Medulla oblongata (tissue), 1 donor: ENCODE measurements at regions not wholly inside any gene's neighbourhood (a gene's known extent, or its start where the extent isn't known, plus 50 kb on each side); places are given as distances from the start of the nearest gene placed in this dataset.

ENCODE experiments used
- DNase-seq: peaks from one replicate; pipeline ENCODE4 v3.0.0-alpha.2; 2015; ENCODE audit errors: extremely low spot score

DNA sequence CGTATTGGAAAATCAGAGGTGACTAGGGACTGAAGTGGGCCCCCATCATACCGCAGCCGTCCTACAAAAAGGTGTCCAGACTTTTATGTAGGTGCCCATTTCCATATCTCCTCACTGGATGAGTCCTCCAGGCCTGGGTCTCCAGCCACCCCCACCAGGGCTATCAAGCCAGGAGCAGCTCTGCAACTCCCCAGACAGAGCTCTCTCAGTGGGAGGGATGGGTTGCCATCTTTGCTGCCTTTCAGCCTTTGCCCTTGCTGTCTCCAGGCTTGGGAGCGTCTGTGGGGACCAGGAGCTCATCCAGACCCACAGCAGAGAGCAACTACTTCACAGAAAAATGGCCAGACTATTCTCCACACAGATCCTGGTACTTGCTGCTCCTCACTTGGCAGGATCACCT, 802.7 kb upstream of the IGFBP3 start:
- no peak for DNase-seq

- no peak for DNase-seq
Measured at GRCh38 chr7:46723003-46723402, 801.9 kb upstream of the IGFBP3 start.

DNA sequence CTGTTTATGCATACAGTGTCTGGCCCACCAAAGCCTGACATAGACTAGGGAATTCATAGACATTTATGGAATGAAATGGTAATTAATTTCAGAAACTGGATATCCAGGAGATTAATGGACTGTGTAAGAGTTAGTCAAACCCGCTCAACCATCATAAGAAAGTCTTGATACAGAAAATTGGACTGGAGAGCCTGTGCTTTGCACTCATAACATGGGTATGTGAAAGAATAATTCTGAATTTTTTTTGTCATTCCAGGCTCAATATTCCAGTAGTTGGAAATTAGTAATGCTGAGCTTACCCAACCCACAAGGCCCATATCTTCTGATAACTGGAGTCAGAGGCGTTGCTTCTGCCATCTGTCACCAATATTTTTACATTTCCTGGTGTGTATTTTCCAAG, 799.7 kb upstream of the IGFBP3 start:
- no peak for DNase-seq

DNA sequence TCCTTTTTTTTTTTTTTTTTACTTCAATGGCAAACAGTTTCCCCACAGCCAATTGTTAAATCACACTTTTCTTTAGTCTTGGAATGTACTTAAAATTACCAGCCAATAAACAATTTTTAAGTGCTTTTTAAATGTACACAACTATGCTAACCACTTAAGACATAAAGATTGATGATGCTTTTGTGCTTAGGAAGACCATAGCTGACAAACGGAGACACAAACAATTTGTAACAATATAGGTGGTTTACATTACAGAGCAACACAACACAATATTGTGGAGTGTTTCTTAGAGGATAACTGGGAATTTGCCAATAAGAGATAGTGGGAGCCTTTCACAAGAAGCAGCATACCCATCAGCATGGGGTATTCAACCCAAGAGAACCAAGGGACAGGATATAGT, 798.5 kb upstream of the IGFBP3 start:
- no peak for DNase-seq

DNA sequence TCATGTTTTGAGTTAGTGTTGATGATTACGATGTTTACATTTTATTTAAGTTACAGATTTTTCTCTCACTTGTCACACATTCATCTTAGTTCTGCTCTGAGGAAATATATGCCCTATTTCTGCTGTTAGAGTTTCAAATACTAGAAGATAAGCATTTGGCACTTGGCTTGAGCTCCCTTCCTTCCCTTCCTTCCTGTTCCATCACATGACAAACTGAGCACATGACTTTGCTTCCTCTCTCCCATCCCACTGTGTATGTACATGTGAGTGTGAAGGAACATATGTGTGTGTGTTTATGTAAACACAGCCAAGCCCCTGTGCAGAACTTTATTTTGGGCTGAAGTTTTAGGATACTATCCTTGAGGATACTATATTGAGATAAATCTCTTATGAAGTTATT, 795.9 kb upstream of the IGFBP3 start:
- DNase-seq, result no peak

- DNase-seq, result no peak
Measured at GRCh38 chr7:46715579-46715978, 794.5 kb upstream of the IGFBP3 start.

- DNase-seq, result no peak
Measured at GRCh38 chr7:46714904-46715303, 793.8 kb upstream of the IGFBP3 start.

DNA sequence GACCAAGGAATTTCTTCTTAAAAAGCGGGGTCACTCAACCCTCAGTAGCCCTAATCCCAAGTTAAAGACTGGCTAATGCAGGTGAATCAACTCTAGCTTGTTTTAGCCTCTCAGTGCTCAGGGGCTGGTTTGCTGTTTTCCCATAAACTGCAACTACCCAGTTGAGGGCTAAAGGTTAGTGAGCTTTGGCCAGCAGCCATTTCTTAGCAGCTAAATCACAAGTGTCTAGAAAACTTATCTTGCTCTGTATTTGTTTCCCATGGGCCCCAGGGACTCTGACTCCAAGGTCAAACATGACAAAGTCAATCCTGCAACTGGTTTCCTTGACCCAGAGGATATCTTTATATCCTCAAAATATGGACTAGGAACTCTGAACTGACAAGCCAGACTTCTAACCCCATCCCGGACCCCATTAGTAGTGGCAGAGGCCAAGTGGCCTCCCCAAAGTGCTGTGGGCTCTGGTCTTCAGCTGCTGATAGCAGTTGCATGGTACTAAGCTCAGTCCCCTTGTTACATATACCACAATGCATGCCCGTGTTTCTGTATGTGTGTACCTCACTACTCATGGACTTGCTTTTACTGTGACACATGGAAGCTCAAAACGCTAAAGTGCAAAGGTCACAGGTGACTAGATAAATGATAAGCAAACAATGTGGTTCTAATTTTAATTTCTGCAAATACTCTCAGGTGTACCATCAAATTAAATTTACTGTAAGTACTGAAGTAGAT, 793.0 kb upstream of the IGFBP3 start:
- no peak for DNase-seq

DNA sequence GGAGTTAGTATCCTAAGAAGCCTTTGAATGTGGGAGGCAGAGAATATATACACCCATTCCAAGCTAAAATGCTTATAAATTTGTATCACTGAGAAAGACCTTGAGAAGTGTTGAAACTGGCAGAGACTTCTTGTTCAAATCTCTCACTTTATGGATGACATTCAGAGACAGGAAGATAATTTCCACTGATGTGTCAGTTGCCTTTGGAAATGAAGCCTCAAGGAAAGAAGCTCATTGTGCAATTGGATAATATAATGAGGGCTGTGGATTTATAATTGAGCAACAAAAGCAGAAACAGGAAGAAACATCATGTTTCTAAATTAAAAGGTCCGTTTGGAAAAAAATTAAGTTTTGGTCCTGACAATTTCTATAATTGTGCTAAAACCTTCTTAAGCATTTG, 789.9 kb upstream of the IGFBP3 start:
- DNase-seq, result no peak

- no peak for DNase-seq
Measured at GRCh38 chr7:46707973-46708372, 786.9 kb upstream of the IGFBP3 start.

DNA sequence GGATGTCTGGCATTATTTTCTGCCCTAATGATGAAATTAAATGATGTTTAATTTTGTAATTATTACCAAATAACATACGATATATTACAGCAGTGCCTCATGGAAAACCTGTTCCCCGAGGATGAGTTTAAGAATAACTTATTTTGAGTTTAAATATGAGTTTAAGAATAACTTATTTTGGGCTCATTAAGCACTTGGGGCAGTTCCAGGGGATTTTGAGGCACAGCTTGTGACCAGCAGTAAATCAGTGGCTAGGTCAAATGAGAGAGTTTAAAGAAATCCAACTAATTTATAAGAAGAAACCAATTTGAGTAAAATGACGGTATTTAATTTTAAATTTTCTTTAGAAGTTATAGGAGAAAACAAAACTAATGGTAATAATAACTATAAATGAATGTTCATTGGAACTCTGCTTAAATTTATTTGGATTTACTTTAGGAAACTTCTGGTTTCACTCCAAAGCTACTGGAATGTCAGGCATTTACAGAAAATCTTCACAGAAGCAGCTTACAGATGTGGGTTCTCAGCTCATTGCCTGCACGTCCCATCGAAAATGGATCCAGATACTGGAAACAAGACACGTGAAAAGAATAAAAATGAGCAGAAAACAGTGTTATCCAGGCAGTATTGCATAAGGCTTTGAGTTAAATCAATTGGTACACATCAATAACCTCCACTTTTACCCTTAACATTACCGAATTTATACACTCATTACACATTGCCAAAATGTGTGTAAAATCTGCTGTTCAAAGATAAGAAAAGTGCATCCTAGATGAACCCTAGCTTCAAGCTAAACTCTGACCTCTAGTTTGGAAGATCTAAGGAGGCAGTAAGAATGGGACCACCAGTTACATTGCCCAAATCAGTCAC, 784.5 kb upstream of the IGFBP3 start:
- no peak for DNase-seq

GRCh38 chr7:46696741-46697140, 775.7 kb upstream of the IGFBP3 start:
- no peak for DNase-seq

- DNase-seq, result no peak
Measured at GRCh38 chr7:46695051-46695708, 774.1 kb upstream of the IGFBP3 start.

- DNase-seq, result no peak
Measured at GRCh38 chr7:46694058-46694457, 773.0 kb upstream of the IGFBP3 start.

- no peak for DNase-seq
Measured at GRCh38 chr7:46687203-46687602, 766.1 kb upstream of the IGFBP3 start.

- DNase-seq, result no peak
Measured at GRCh38 chr7:46685051-46685450, 764.0 kb upstream of the IGFBP3 start.

DNA sequence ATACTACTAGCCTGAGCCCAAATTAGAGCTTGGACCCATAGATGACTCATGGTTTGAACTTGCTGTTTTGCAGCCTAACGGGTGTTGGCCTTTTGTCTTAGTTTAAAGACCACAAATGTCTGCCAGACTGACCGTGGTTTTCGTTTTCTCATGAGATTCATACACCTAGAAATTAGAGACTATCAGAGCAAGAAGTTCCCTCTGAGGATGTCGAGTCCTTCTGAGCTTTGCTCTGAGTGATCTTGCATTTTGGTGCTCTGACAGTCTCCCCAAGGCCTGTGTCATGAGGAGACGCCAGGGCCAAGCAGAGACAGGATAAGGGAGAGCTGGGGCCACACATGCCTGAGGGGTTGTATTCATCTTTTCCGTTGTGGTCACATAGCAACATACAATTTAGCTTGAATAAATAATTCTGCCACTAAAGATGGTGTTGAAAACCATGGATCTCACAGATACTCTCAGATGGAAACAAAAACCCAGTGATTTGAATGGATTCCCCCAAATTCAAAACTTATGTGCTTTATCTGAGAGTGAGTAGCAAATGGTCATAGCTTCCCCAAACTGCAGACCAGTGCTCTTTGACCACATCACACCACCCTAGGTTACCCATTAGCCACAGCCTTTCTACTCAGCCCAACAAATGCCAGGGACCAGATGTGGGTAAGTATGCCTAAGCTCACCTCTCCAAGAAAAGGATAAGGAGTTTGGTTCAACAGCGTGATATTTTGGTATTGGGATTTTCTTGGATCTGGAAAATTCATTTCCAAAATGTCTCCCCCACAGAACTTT, 762.0 kb upstream of the IGFBP3 start:
- no peak for DNase-seq

DNA sequence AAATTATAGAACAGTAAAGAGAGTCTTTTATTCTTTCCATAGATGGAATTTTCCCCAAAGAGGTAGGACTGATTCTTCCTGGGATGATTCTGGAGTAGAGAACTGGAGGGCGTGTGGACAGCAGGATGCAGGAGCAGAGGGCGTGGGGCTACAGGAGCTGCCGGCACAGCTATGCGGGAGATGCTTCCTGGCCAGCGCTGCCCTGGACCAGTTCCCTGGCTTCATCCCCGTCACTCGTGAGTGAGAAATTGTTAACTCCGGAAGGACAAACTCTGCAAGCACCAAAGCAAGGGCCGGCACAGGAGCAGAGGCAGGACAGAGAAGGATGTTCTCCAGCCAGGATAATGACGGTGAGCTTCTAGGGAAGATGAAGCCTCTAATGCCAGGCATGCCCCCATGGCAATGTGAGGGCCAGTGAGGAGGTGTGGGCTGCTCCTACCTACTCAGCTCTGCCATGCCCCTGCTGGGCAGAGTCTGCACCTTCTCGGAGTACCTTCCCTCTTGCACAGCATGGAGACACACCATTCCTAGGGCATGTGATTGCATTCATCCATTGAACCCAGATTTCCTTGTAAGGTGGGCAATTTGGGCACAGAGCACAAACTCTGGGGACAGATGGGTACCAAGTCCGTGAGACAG, 760.9 kb upstream of the IGFBP3 start:
- DNase-seq, result no peak

DNA sequence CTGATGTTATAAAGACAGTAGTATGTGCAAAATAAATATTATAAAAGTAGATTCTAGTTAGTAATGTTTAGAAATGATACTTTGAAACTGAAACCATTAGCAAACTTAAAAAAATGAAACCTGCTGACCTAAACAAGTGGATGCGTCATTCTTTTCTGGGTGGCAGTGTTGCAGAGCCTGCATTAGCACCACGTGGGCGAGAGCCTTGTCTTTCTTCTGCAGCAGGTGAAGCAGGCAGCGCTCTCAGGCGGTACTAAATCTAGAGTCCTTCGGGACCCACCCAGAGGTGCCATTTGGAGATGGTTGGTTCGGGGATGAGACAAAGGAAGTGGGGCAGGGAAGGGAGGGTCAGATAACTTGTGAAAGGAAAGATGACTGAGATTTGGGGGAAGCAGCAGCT, 759.1 kb upstream of the IGFBP3 start:
- DNase-seq, result no peak

GRCh38 chr7:46679671-46680070, 758.6 kb upstream of the IGFBP3 start:
- DNase-seq, result no peak

DNA sequence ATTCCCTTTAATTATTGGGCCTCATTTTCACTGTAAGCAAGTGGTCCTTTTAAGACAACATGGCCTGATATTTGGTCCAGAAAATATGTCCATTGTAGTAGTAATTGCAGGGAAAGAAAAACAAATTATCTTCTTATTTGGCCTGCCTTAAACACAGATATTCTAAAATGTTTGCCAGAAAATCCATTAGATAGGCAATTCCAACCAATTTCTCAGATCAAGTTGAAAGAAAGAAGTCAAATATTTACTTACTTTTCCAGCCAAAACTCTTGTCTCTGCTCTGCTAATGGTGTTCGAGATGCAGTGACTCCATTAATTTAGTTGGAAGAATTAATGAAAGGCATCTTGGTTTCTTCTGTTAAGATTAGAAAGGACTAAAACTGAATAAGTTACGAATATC, 757.3 kb upstream of the IGFBP3 start:
- DNase-seq, result no peak
